SK-N-SH (cell line): ENCODE measurements at regions not wholly inside any gene's neighbourhood (a gene's known extent, or its start where the extent isn't known, plus 50 kb on each side); places are given as distances from the start of the nearest gene placed in this dataset.

Experiments used
- CTCF ChIA-PET: fragments of 300-600, 350-600 bp; formaldehyde crosslinking; extraction: SDS; loops from one replicate; lab custom pipeline; 2021; lab: Yijun Ruan, JAX
- POLR2A ChIA-PET: fragments of 350-600 bp; sonication (Branson Sonifier 250); formaldehyde crosslinking; extraction: SDS; loops from one replicate; lab custom pipeline; 2020; ENCODE audit warnings: antibody characterized with exemption, inconsistent platforms; lab: Yijun Ruan, JAX
- DNase-seq: peaks from one replicate; pipeline ENCODE4 v3.0.0; 2012
- H2AFZ ChIP-seq: fragments of 200-600 bp; sonication (generic); 2 replicates; pipeline ENCODE4 v1.8.1; 2016; ENCODE audit warnings: antibody characterized with exemption, mild to moderate bottlenecking, low read depth
- H3F3A ChIP-seq: fragments of 200-600 bp; sonication (generic); replicated peaks from 2 replicates; pipeline ENCODE3; 2016; ENCODE audit warnings: antibody characterized with exemption, mild to moderate bottlenecking; ENCODE audit not compliant: insufficient read depth
- H3K27ac ChIP-seq, 2 experiments: fragments of 200-500 bp in 1 of 2; fragments of 200-600 bp in 1 of 2; sonication (Bioruptor generic) in 1 of 2; sonication (generic), shearing (Covaris generic) in 1 of 2; 2 replicates each; pipeline versions ENCODE4 v1.5.1 to v1.6.1; 2014 to 2016; ENCODE audit warnings: low read depth in 2 of 2, inconsistent platforms in 1 of 2, low read length in 1 of 2, mild to moderate bottlenecking in 1 of 2, mixed read lengths in 1 of 2
- H3K27me3 ChIP-seq: fragments of 200-600 bp; sonication (generic), shearing (Covaris generic); 2 replicates; pipeline ENCODE4 v1.6.1; 2016; ENCODE audit warnings: mixed run types; ENCODE audit not compliant: insufficient read depth
- H3K36me3 ChIP-seq, 2 experiments: fragments of 200-500 bp in 1 of 2; fragments of 200-600 bp in 1 of 2; sonication (Bioruptor generic) in 1 of 2; sonication (generic) in 1 of 2; replicated peaks in 1 of 2; 2 replicates each; pipeline versions ENCODE3 to v1.5.1; 2014 to 2016; ENCODE audit warnings: low read length in 1 of 2, mild to moderate bottlenecking in 1 of 2; ENCODE audit not compliant: insufficient read depth in 2 of 2, control insufficient read depth in 1 of 2
- H3K4me1 ChIP-seq, 2 experiments: fragments of 200-500 bp in 1 of 2; fragments of 200-600 bp in 1 of 2; sonication (Bioruptor generic) in 1 of 2; sonication (generic), shearing (Covaris generic) in 1 of 2; 2 replicates each; pipeline versions ENCODE4 v1.5.1 to v1.6.1; 2014 to 2016; ENCODE audit warnings: low read depth in 1 of 2, low read length in 1 of 2, mixed run types in 1 of 2; ENCODE audit not compliant: insufficient read depth in 2 of 2, control insufficient read depth in 1 of 2
- H3K4me2 ChIP-seq: fragments of 200-600 bp; sonication (generic), shearing (Covaris generic); 2 replicates; pipeline ENCODE4 v1.6.1; 2017; ENCODE audit warnings: mixed run types
- H3K4me3 ChIP-seq, 2 experiments: fragments of 200-500 bp in 1 of 2; fragments of 200-600 bp in 1 of 2; sonication (Bioruptor generic) in 1 of 2; sonication (generic), shearing (Covaris generic) in 1 of 2; 2 replicates each; pipeline versions ENCODE4 v1.5.1 to v1.8.1; 2014 to 2016; ENCODE audit warnings: low read depth in 2 of 2, inconsistent platforms in 1 of 2, low read length in 1 of 2, mild to moderate bottlenecking in 1 of 2, mixed read lengths in 1 of 2, moderate library complexity in 1 of 2
- H3K79me2 ChIP-seq: fragments of 200-600 bp; sonication (generic); 2 replicates; pipeline ENCODE4 v1.8.1; 2017; ENCODE audit warnings: mild to moderate bottlenecking; ENCODE audit not compliant: insufficient read depth
- H3K9ac ChIP-seq: fragments of 200-600 bp; sonication (generic); 2 replicates; pipeline ENCODE4 v1.6.1; 2017; ENCODE audit warnings: mixed run types
- H3K9me2 ChIP-seq: fragments of 200-600 bp; sonication (generic); 2 replicates; pipeline ENCODE4 v1.6.1; 2017; ENCODE audit warnings: mixed run types
- H3K9me3 ChIP-seq: fragments of 200-600 bp; sonication (generic); 2 replicates; pipeline ENCODE4 v1.6.1; 2017; ENCODE audit warnings: mixed run types, mild to moderate bottlenecking, moderate library complexity
- H4K20me1 ChIP-seq: fragments of 200-600 bp; sonication (generic); 2 replicates; pipeline ENCODE4 v1.6.1; 2017; ENCODE audit warnings: mild to moderate bottlenecking, mixed run types; ENCODE audit not compliant: insufficient read depth
- FOSL2 ChIP-seq: IDR thresholded peaks from 2 replicates; pipeline ENCODE4 v1.4.0; 2012; ENCODE audit warnings: low read depth, mild to moderate bottlenecking, moderate library complexity, borderline replicate concordance
- FOXM1 ChIP-seq: IDR thresholded peaks from 2 replicates; pipeline ENCODE4 v1.4.0; 2012; ENCODE audit warnings: low read depth, mild to moderate bottlenecking
- JUND ChIP-seq: IDR thresholded peaks from 2 replicates; pipeline ENCODE4 v1.4.0; 2012
- MEF2A ChIP-seq: IDR thresholded peaks from 2 replicates; pipeline ENCODE4 v1.4.0; 2012; ENCODE audit warnings: low read depth, borderline replicate concordance
- MXI1 ChIP-seq: IDR thresholded peaks from 2 replicates; pipeline ENCODE4 v1.6.1; 2012; ENCODE audit warnings: mild to moderate bottlenecking, low read depth, low read length, improper control_type of control experiment
- NRF1 ChIP-seq: IDR thresholded peaks from 2 replicates; pipeline ENCODE4 v1.6.1; 2012; ENCODE audit warnings: low read depth, mild to moderate bottlenecking, low read length
- POLR2AphosphoS5 ChIP-seq: IDR thresholded peaks from 2 replicates; pipeline ENCODE4 v1.6.1; 2012; ENCODE audit warnings: low read depth, low read length
- RFX5 ChIP-seq: IDR thresholded peaks from 2 replicates; pipeline ENCODE4 v1.6.1; 2012; ENCODE audit warnings: mild to moderate bottlenecking, improper control_type of control experiment, low read length
- RXRA ChIP-seq: IDR thresholded peaks from 2 replicates; pipeline ENCODE4 v1.4.0; 2012; ENCODE audit warnings: low read depth, mild to moderate bottlenecking, borderline replicate concordance
- TAF1 ChIP-seq: IDR thresholded peaks from 2 replicates; pipeline ENCODE4 v1.6.1; 2012; ENCODE audit warnings: low read depth, mild to moderate bottlenecking, low read length, moderate library complexity, borderline replicate concordance
- TCF12 ChIP-seq: IDR thresholded peaks from 2 replicates; pipeline ENCODE4 v1.4.0; 2012
- TEAD4 ChIP-seq: IDR thresholded peaks from 2 replicates; pipeline ENCODE4 v1.4.0; 2012; ENCODE audit warnings: mild to moderate bottlenecking, borderline replicate concordance; ENCODE audit not compliant: insufficient read depth
- WGBS: methylation state at CpG from one replicate; pipeline ENCODE4 v1.1.6; 2017; ENCODE audit warnings: low lambda C conversion rate; 5-methylcytosine and 5-hydroxymethylcytosine counted together
- TF ChIP-seq, protein P1 (sequence below): fragments of 150-350 bp; IDR thresholded peaks from 2 replicates; pipeline ENCODE4 v1.6.1; 2017; ENCODE audit warnings: antibody characterized with exemption, low read length, low read depth, borderline replicate concordance
- TF ChIP-seq, protein P2 (sequence below): fragments of 150-350 bp; IDR thresholded peaks from 2 replicates; pipeline ENCODE4 v1.6.1; 2016; ENCODE audit warnings: mild to moderate bottlenecking, low read depth, low read length
- TF ChIP-seq, protein P3 (sequence below): IDR thresholded peaks from 2 replicates; pipeline ENCODE4 v1.4.0; 2012; ENCODE audit warnings: low read depth
- TF ChIP-seq, protein P4 (sequence below): IDR thresholded peaks from 2 replicates; pipeline ENCODE4; 2012

DNA sequence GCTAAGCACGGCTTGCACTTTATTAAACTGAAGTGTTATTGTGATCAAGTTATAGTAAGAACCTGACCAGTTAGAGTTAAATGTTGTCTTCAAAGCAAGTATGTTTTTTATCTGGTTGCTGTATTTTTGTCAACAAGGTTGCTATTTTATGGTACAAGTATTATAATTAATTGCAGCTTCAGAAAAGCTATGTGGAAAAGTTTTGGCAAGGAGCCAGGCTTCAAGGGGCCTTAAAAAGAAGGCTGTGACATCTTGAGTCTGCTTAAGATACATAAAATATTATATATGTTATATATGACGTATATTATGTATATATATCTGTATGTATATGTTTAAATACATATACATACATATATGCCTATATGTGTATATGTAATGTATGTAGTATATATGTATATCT, 1461.2 kb upstream of the CDH8 start (continued):
- TF ChIP-seq, protein P1, sequence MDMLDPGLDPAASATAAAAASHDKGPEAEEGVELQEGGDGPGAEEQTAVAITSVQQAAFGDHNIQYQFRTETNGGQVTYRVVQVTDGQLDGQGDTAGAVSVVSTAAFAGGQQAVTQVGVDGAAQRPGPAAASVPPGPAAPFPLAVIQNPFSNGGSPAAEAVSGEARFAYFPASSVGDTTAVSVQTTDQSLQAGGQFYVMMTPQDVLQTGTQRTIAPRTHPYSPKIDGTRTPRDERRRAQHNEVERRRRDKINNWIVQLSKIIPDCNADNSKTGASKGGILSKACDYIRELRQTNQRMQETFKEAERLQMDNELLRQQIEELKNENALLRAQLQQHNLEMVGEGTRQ, result no peak
- TF ChIP-seq POLR2AphosphoS5 (no peak), NRF1 (no peak)

DNA sequence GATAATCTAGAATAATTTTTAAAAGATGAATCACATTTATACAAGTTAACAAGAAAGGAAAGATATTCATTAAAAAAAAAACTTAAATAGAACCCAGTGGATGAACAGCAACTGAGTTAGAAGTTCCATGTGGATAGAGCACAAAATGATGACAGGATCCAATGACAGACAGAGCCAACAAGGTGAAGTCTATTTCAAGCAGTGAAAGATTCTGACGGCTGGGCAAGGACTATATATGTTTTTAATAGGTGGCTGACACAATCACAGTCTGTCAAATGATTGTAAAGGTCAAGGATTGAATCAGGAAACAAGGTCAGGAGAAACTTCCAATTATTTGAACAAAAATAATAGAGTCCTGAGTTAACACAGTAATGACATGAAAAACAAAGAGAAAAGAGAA, 1460.0 kb upstream of the CDH8 start:
- no peak overlapping the region for H2AFZ ChIP-seq
- DNase-seq, result no peak
- H3K27me3 ChIP-seq, result no peaks in the 10 kb centered on the region
- H3K9me3 ChIP-seq, result no peaks in the 10 kb centered on the region
- H3K9me2 ChIP-seq, result no peaks in the 10 kb centered on the region
- H3F3A ChIP-seq, result no peaks in the 10 kb centered on the region
- no peaks in the 10 kb centered on the region for H4K20me1 ChIP-seq
- no peaks in the 10 kb centered on the region for H3K79me2 ChIP-seq
- TF ChIP-seq MEF2A (no peak), TEAD4 (no peak), RFX5 (no peak), TCF12 (no peak), MXI1 (no peak), JUND (no peak), FOXM1 (no peak), TAF1 (no peak), FOSL2 (no peak)
- TF ChIP-seq, protein P2, sequence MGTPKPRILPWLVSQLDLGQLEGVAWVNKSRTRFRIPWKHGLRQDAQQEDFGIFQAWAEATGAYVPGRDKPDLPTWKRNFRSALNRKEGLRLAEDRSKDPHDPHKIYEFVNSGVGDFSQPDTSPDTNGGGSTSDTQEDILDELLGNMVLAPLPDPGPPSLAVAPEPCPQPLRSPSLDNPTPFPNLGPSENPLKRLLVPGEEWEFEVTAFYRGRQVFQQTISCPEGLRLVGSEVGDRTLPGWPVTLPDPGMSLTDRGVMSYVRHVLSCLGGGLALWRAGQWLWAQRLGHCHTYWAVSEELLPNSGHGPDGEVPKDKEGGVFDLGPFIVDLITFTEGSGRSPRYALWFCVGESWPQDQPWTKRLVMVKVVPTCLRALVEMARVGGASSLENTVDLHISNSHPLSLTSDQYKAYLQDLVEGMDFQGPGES, result no peak
- TF ChIP-seq, protein P3, sequence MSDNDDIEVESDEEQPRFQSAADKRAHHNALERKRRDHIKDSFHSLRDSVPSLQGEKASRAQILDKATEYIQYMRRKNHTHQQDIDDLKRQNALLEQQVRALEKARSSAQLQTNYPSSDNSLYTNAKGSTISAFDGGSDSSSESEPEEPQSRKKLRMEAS, result no peak
- TF ChIP-seq, protein P1, result no peak
- TF ChIP-seq, all 33 proteins: peak for 0
- no peak overlapping the region for H3K27ac ChIP-seq
- H3K4me1 ChIP-seq, result no peaks in the 10 kb centered on the region
- POLR2A ChIA-PET, result no interaction called here
- CTCF ChIA-PET, result interaction anchor here (1.3 kb wide), 1 partner anchor 35 kb away, joined by 3 read pairs; no protein-coding TSS in a partner anchor
- H3K4me2 ChIP-seq, result no peak overlapping the region
- no peak overlapping the region for H3K4me3 ChIP-seq
- no peaks in the 10 kb centered on the region for H3K36me3 ChIP-seq
- H3K9ac ChIP-seq, result no peak overlapping the region
- 15% methylated on average over 1 of the region's 1 CpG for WGBS

DNA sequence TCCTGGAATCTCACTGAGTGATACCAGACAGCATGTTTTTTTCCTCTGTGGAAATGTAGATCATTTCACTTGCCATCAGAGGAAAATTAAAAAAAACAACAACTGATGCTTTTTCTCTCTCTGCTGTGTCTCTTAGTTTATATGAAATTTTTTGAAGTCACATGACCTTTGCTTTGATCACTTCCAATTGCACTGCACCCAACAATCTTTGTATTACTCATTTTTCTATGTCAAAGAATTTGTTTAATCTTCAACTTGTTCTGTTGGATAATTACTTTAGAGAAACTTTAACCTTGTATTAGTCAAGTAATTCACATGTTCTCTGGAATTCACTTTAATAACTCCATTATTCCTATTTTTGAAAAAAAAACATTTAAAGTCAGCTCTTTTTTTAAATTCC, 1452.7 kb upstream of the CDH8 start:
- H3K4me3 ChIP-seq, result no peak overlapping the region
- no peak overlapping the region for H3K27ac ChIP-seq
- no peaks in the 10 kb centered on the region for H3F3A ChIP-seq
- H3K9me3 ChIP-seq, result no peaks in the 10 kb centered on the region
- TF ChIP-seq, protein P1, result no peak
- TF ChIP-seq FOSL2, result no peak
- TF ChIP-seq, protein P4, sequence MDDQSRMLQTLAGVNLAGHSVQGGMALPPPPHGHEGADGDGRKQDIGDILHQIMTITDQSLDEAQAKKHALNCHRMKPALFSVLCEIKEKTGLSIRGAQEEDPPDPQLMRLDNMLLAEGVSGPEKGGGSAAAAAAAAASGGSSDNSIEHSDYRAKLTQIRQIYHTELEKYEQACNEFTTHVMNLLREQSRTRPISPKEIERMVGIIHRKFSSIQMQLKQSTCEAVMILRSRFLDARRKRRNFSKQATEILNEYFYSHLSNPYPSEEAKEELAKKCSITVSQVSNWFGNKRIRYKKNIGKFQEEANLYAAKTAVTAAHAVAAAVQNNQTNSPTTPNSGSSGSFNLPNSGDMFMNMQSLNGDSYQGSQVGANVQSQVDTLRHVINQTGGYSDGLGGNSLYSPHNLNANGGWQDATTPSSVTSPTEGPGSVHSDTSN, result no peak
- no peak for TF ChIP-seq NRF1
- TF ChIP-seq, protein P3, result no peak
- TF ChIP-seq RXRA, result no peak
- TF ChIP-seq, all 33 proteins: peak for 0
- Histone ChIP-seq H3K9ac (no peak overlapping the region), H3K4me1 (no peaks in the 10 kb centered on the region), H3K79me2 (no peaks in the 10 kb centered on the region), H3K4me2 (no peak overlapping the region), H2AFZ (no peak overlapping the region), H3K27me3 (no peaks in the 10 kb centered on the region), H3K36me3 (peaks cover 0 to 4% of the 10 kb centered on the region in 2 experiments), H4K20me1 (no peaks in the 10 kb centered on the region), H3K9me2 (no peaks in the 10 kb centered on the region)
- DNase-seq, result no peak
- ChIA-PET POLR2A (no interaction called here), CTCF (no interaction called here)
